ENCODE measurements at regions not wholly inside any gene's neighbourhood (a gene's known extent, or its start where the extent isn't known, plus 50 kb on each side); places are given as distances from the start of the nearest gene placed in this dataset.
A peak's percentile ranks its signal among the peaks of the same experiment; 100 is the strongest.
"Not testable (repeated sequence)": the region's sequence is repeated elsewhere in the genome, so short reads cannot be mapped to it uniquely, and the experiment has no call there.

GRCh38 chr5:131000289-131000688, 164.8 kb downstream of the HINT1 start:
- no peaks in the 10 kb centered on the region for H3K27me3 Mint-ChIP-seq (ENCODE audit: low read depth, poor library complexity)
- no peak overlapping the region for H3K4me3 Mint-ChIP-seq
- H3K36me3 Mint-ChIP-seq (ENCODE audit: low read depth), result no peaks in the 10 kb centered on the region
- no peak overlapping the region for H3K27ac Mint-ChIP-seq
- H3K4me1 Mint-ChIP-seq, result no peaks in the 10 kb centered on the region
- H3K9me3 Mint-ChIP-seq, result no peaks in the 10 kb centered on the region
- no peak for TF ChIP-seq CTCF (IDR thresholded peaks at IDR 0.05)
- no peak for DNase-seq

- H3K4me3 Mint-ChIP-seq; H3K27me3 Mint-ChIP-seq (ENCODE audit: low read depth, poor library complexity); H3K36me3 Mint-ChIP-seq (ENCODE audit: low read depth); H3K4me1 Mint-ChIP-seq; DNase-seq; H3K27ac Mint-ChIP-seq; H3K9me3 Mint-ChIP-seq: not testable (repeated sequence)
Measured at GRCh38 chr5:130996720-130997119, 168.3 kb downstream of the HINT1 start.

GRCh38 chr5:130995851-130996250, 169.2 kb downstream of the HINT1 start:
- no peak for TF ChIP-seq CTCF (IDR thresholded peaks at IDR 0.05)
- peaks cover 5% of the 10 kb centered on the region for H3K4me1 Mint-ChIP-seq
- DNase-seq, result no peak
- no peaks in the 10 kb centered on the region for H3K9me3 Mint-ChIP-seq
- H3K4me3 Mint-ChIP-seq, result no peak overlapping the region
- no peak overlapping the region for H3K27ac Mint-ChIP-seq
- H3K36me3 Mint-ChIP-seq (ENCODE audit: low read depth), result no peaks in the 10 kb centered on the region
- H3K27me3 Mint-ChIP-seq (ENCODE audit: low read depth, poor library complexity), result no peaks in the 10 kb centered on the region

- DNase-seq, result no peak
- Mint-ChIP-seq H3K9me3 (no peaks in the 10 kb centered on the region), H3K4me3 (no peak overlapping the region), H3K4me1 (peaks cover 5% of the 10 kb centered on the region), H3K36me3 (ENCODE audit: low read depth) (no peaks in the 10 kb centered on the region), H3K27ac (no peak overlapping the region), H3K27me3 (ENCODE audit: low read depth, poor library complexity) (no peaks in the 10 kb centered on the region)
- TF ChIP-seq CTCF (IDR thresholded peaks at IDR 0.05), result no peak
Measured at GRCh38 chr5:130995254-130995515, 169.9 kb downstream of the HINT1 start.

- Mint-ChIP-seq H3K27ac (peak overlapping the region; percentile 62), H3K4me1 (peaks cover 5% of the 10 kb centered on the region), H3K27me3 (ENCODE audit: low read depth, poor library complexity) (no peaks in the 10 kb centered on the region), H3K36me3 (ENCODE audit: low read depth) (no peaks in the 10 kb centered on the region), H3K9me3 (no peaks in the 10 kb centered on the region), H3K4me3 (no peak overlapping the region)
- no peak for DNase-seq
- no peak for TF ChIP-seq CTCF (IDR thresholded peaks at IDR 0.05)
Measured at GRCh38 chr5:130994496-130995253, 170.4 kb downstream of the HINT1 start.

- Mint-ChIP-seq H3K27me3 (ENCODE audit: low read depth, poor library complexity) (no peaks in the 10 kb centered on the region), H3K27ac (no peak overlapping the region), H3K36me3 (ENCODE audit: low read depth) (no peaks in the 10 kb centered on the region), H3K9me3 (no peaks in the 10 kb centered on the region), H3K4me1 (peaks cover 5% of the 10 kb centered on the region), H3K4me3 (no peak overlapping the region)
- TF ChIP-seq CTCF (IDR thresholded peaks at IDR 0.05), result no peak
- DNase-seq, result no peak
Measured at GRCh38 chr5:130992621-130993020, 172.4 kb downstream of the HINT1 start.
